ENCODE measurements at regions not wholly inside any gene's neighbourhood (a gene's known extent, or its start where the extent isn't known, plus 50 kb on each side); places are given as distances from the start of the nearest gene placed in this dataset.

- DNase-seq (ENCODE audit: low read depth, low spot score) = no peak
- in situ Hi-C loops (cut with HindIII; ENCODE audit: low pct_unique_long_range_greater_than_20kb, low sequenced_read_pairs) = no loop called here
Measured at GRCh38 chr1:228900099-228900885, 165.0 kb downstream of the RHOU start.

GRCh38 chr1:228900886-228901392 is 165.7 kb downstream of the RHOU start:
- DNase-seq (ENCODE audit: low read depth, low spot score) = no peak
- in situ Hi-C loops (cut with HindIII; ENCODE audit: low pct_unique_long_range_greater_than_20kb, low sequenced_read_pairs) = no loop called here

GRCh38 chr1:228901936-228902681 is 166.8 kb downstream of the RHOU start:
- in situ Hi-C loops (cut with HindIII; ENCODE audit: low pct_unique_long_range_greater_than_20kb, low sequenced_read_pairs) = no loop called here
- DNase-seq (ENCODE audit: low read depth, low spot score) = no peak

- DNase-seq (ENCODE audit: low read depth, low spot score) = peak; percentile 56
- in situ Hi-C loops (cut with HindIII; ENCODE audit: low pct_unique_long_range_greater_than_20kb, low sequenced_read_pairs) = no loop called here
Measured at GRCh38 chr1:228902781-228903433, 167.6 kb downstream of the RHOU start.

GRCh38 chr1:228903434-228904071 is 168.3 kb downstream of the RHOU start:
- no peak for DNase-seq (ENCODE audit: low read depth, low spot score)
- in situ Hi-C loops (cut with HindIII; ENCODE audit: low pct_unique_long_range_greater_than_20kb, low sequenced_read_pairs) = no loop called here

GRCh38 chr1:228904222-228904621 is 168.9 kb downstream of the RHOU start:
- in situ Hi-C loops (cut with HindIII; ENCODE audit: low pct_unique_long_range_greater_than_20kb, low sequenced_read_pairs) = no loop called here
- DNase-seq (ENCODE audit: low read depth, low spot score) = no peak

- DNase-seq (ENCODE audit: low read depth, low spot score) = no peak
- in situ Hi-C loops (cut with HindIII; ENCODE audit: low pct_unique_long_range_greater_than_20kb, low sequenced_read_pairs) = no loop called here
Measured at GRCh38 chr1:228905701-228906101, 170.4 kb downstream of the RHOU start.

- DNase-seq (ENCODE audit: low read depth, low spot score) = no peak
- in situ Hi-C loops (cut with HindIII; ENCODE audit: low pct_unique_long_range_greater_than_20kb, low sequenced_read_pairs) = no loop called here
Measured at GRCh38 chr1:228906223-228906860, 171.1 kb downstream of the RHOU start.

GRCh38 chr1:228911225-228912210 is 176.2 kb downstream of the RHOU start:
- in situ Hi-C loops (cut with HindIII; ENCODE audit: low pct_unique_long_range_greater_than_20kb, low sequenced_read_pairs) = no loop called here
- DNase-seq (ENCODE audit: low read depth, low spot score) = no peak

GRCh38 chr1:228913626-228914414 is 178.5 kb downstream of the RHOU start:
- in situ Hi-C loops (cut with HindIII; ENCODE audit: low pct_unique_long_range_greater_than_20kb, low sequenced_read_pairs) = no loop called here

GRCh38 chr1:228914700-228915099 is 179.4 kb downstream of the RHOU start:
- no peak for DNase-seq (ENCODE audit: low read depth, low spot score)
- in situ Hi-C loops (cut with HindIII; ENCODE audit: low pct_unique_long_range_greater_than_20kb, low sequenced_read_pairs) = no loop called here

More at GRCh38 chr1:228913626-228914414, 178.5 kb downstream of the RHOU start:
- no peak for DNase-seq (ENCODE audit: low read depth, low spot score)

- in situ Hi-C loops (cut with HindIII; ENCODE audit: low pct_unique_long_range_greater_than_20kb, low sequenced_read_pairs) = no loop called here
Measured at GRCh38 chr1:228917342-228917741, 182.1 kb downstream of the RHOU start.

GRCh38 chr1:228917755-228918154 is 182.5 kb downstream of the RHOU start:
- no peak for DNase-seq (ENCODE audit: low read depth, low spot score)
- in situ Hi-C loops (cut with HindIII; ENCODE audit: low pct_unique_long_range_greater_than_20kb, low sequenced_read_pairs) = no loop called here

More at GRCh38 chr1:228917342-228917741, 182.1 kb downstream of the RHOU start:
- DNase-seq (ENCODE audit: low read depth, low spot score) = no peak

GRCh38 chr1:228918335-228918734 is 183.1 kb downstream of the RHOU start:
- no peak for DNase-seq (ENCODE audit: low read depth, low spot score)
- in situ Hi-C loops (cut with HindIII; ENCODE audit: low pct_unique_long_range_greater_than_20kb, low sequenced_read_pairs) = no loop called here

- in situ Hi-C loops (cut with HindIII; ENCODE audit: low pct_unique_long_range_greater_than_20kb, low sequenced_read_pairs) = no loop called here
- DNase-seq (ENCODE audit: low read depth, low spot score) = no peak
Measured at GRCh38 chr1:228919914-228920313, 184.6 kb downstream of the RHOU start.

- DNase-seq (ENCODE audit: low read depth, low spot score) = no peak
- in situ Hi-C loops (cut with HindIII; ENCODE audit: low pct_unique_long_range_greater_than_20kb, low sequenced_read_pairs) = no loop called here
Measured at GRCh38 chr1:228920831-228921230, 185.6 kb downstream of the RHOU start.

All from SK-MEL-5 (cell line).